ENCODE measurements at regions not wholly inside any gene's neighbourhood (a gene's known extent, or its start where the extent isn't known, plus 50 kb on each side); places are given as distances from the start of the nearest gene placed in this dataset.
"Not testable (repeated sequence)": the region's sequence is repeated elsewhere in the genome, so short reads cannot be mapped to it uniquely, and the experiment has no call there.

GRCh38 chr7:79774150-79774549, 320.7 kb upstream of the MAGI2 start:
- DNase-seq, result no peak

DNA sequence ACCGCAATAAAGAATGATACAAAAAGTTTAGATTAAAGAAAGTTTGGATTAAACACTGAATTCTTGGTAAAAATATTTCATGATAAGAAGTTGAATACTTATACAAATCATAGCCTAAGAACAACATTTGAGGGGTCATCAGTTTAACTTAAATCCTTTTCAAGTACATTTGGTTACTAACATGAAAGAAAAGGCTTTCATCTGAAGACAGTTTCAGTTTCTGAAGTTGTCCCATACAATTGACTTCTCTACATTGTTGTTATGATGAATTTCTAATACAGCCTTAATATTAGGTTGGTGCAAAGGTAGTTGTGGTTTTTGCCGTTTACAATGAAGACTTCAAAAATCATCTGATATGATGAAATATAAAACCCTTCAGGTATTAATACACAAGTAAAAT, 317.5 kb upstream of the MAGI2 start:
- DNase-seq, result no peak

DNA sequence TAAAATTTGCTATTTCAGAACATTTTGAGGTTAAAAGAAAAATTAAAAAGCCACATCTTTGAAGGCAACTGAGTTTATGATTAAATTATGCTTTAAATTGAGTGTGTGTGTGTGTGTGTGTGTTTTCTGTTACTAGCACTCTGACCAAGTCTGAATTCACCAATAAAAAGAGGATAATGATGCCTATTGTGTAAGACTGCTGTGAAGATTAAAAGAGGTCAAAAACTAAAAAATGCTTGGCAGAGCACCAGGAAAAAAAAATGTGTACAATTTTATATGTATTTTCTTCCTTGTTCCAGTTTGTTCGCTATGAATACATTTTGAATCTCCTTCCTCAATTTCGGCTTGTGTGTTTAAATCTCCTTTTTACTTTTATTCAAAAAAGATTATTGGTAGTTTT, 316.6 kb upstream of the MAGI2 start:
- DNase-seq, result no peak

DNA sequence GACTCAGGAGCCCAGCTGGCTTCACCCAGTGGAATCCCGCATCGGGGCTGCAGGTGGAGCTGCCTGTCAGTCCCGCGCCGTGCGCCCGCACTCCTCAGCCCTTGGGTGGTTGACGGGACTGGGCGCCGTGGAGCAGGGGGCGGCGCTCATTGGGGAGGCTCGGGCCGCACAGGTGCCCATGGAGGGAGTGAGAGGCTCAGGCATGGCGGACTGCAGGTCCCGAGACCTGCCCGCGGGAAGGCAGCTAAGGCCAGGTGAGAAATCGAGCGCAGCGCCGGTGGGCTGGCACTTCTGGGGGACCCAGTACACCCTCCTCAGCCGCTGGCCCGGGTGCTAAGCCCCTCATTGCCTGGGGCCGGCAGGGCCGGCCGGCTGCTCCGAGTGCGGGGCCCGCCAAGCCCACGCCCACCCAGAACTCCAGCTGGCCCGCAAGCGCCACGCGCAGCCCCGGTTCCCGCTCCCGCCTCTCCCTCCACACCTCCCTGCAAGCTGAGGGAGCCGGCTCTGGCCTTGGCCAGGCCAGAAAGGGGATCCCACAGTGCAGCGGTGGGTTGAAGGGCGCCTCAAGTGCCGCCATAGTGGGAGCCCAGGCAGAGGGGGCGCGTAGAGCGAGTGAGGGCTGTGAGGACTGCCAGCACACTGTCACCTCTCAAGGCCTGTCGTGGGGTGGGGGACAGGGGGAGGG, 314.6 kb upstream of the MAGI2 start:
- DNase-seq, result not testable (repeated sequence)

GRCh38 chr7:79767192-79767591, 313.7 kb upstream of the MAGI2 start:
- DNase-seq, result not testable (repeated sequence)

DNA sequence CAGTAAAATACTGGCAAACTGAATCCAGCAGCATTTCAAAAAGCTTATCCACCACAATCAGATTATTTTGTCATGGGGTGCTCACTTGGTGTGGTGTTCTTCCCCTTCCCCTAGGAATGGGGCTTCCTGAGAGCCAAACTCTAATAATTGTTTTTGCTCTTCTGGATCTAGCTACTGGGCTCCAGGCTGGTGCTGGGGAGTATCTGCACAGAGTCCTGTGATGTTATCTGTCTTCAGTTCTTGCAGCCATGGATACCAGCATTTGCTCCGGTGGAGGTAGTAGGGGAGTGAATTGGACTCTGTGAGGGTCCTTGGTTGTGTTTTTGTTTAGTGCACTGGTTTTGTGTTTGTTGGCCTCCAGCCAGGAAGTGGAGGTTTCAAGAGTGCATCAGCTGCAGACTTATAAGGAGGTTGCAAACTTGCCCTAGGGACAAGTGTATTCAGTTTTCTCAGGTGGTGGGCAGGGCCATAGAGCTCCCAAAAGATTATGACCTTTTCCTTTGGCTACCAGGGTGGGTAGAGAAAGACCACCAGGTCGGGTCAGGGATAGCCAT, 308.5 kb upstream of the MAGI2 start:
- no peak for DNase-seq

GRCh38 chr7:79750941-79751340, 297.5 kb upstream of the MAGI2 start:
- DNase-seq, result not testable (repeated sequence)

DNA sequence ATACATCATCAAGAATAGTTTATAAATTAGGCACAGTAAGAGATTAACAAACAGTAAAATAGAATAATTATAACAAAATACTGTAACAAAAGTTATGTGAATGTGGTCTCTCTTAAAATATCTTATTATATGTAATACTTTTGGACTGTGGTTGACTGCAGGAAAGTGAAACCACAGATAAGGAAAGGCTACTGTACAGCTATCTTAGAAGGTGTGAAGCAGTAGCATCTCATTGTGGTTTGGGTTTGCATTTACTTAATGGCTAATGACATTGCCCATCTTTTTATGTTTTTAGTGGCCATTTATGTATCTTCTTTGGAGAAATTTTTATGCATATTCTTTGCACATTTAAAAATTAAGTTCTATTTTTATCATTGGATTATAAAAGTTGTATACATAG, 296.4 kb upstream of the MAGI2 start:
- no peak for DNase-seq

GRCh38 chr7:79741684-79742083, 288.2 kb upstream of the MAGI2 start:
- DNase-seq, result no peak

DNA sequence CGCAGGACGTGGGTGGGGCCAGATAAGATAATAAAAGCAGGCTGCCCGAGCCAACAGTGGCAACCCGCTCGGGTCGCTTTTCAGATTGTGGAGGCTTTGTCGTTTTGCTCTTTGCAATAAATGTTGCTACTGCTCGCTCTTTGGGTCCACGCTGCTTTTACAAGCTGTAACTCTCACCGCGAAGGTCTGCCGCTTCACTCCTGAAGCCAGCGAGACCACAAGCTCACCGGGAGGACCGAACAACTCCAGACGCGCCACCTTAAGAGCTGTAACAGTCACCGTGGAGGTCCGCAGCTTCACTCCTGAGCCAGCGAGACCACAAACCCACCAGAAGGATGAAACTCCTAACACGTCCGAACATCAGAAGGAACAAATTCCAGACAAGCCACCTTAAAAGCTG, 286.6 kb upstream of the MAGI2 start:
- no peak for DNase-seq

- not testable (repeated sequence) for DNase-seq
These were observed 285.7 kb upstream of the MAGI2 start for GRCh38 chr7:79739036-79739709.

DNA sequence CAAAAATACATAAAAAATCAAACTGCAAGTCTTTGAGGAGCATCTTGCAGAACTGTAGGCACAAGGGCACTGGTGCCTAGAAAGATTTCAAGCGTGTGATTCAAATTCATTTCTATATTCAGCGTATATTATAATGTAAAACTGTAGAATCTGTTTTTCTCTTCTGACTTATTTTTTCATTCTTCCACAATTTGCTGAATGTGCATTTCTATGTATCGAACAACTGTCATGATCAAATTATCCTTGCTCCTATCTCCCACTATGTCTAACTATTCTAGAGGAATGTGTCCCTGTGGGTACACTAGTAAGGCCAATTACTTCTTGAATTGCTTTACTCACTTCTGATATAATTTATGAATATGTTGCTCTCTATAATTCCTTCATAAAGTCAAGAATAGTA, 283.0 kb upstream of the MAGI2 start:
- DNase-seq, result no peak

DNA sequence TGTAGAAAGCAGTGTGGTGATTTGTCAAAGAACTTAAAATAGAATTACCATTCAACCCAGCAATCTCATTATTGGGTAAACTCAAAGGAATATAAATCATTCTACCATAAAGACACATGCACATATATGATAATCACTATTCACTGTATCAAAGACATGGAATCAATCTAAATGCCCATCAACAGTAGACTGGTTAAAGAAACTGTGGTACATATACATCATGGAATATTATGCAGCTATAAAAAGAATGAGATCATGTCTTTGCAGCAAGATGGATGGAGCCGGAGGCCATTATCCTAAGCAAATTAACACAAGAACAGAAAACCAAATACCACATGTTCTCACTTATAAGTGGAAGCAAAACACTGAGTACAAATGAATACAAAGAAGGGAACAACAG, 281.5 kb upstream of the MAGI2 start:
- DNase-seq, result no peak

- no peak for DNase-seq
These were observed 280.7 kb upstream of the MAGI2 start for GRCh38 chr7:79734181-79734580.

DNA sequence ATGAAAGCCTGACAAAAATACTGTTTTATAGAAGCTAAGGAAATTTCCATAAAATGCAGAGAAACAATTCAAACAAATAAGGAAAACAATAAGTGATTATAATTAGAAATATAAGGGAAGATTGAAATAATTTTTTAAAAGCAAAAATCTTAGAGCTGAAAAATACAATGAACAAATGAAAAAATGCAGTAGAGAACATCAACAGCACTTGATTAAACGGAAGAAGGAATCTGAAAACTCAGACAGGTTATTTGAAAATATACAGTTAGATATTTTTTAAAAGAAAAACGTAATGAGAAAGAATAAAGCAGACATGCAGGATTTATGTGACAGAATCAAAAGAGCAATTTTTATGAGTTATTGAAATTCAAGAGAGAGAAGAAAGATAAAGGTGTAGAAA, 279.1 kb upstream of the MAGI2 start:
- DNase-seq, result no peak

GRCh38 chr7:79730971-79731370, 277.5 kb upstream of the MAGI2 start:
- no peak for DNase-seq

DNA sequence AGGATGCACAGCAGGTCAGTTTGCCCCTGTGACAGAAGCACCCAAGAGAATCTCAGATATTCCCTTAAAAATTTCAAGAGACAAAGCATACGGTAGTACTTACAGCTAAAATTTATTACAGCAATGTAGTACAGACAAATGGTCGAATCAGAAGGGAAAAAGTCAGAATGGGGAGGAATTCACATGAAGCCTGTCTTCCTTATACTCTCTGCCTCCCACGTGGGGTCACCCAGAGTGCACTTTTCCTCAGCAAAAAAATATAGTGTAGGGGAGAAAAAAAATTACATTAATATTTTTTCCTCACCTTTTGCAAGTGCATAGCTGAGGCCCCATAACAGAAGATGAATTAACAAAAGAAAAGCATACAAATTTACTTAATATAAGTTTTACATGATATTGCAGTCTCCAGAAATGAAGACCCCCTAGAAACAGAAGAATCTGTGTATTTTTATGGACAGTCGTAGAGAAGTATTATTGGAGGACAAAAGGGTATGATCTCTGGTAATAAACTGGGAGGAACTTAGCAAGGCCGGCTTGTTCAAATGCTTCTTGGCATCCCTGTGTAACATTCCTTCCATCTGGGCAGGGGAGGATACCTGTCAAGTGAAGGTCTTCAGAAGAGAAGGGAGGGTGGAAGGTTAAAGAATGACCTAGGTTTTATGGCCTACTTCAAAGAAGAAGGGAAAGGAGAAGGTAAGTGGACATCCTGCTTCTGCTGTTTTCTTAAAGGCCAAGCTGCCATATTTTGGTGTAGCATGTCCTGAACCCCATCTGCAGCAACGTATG, 270.6 kb upstream of the MAGI2 start:
- DNase-seq, result no peak

- no peak for DNase-seq
These were observed 268.8 kb upstream of the MAGI2 start for GRCh38 chr7:79722217-79722616.

- no peak for DNase-seq
These were observed 265.7 kb upstream of the MAGI2 start for GRCh38 chr7:79719216-79719615.

- DNase-seq, result no peak
These were observed 262.9 kb upstream of the MAGI2 start for GRCh38 chr7:79716329-79716728.

DNA sequence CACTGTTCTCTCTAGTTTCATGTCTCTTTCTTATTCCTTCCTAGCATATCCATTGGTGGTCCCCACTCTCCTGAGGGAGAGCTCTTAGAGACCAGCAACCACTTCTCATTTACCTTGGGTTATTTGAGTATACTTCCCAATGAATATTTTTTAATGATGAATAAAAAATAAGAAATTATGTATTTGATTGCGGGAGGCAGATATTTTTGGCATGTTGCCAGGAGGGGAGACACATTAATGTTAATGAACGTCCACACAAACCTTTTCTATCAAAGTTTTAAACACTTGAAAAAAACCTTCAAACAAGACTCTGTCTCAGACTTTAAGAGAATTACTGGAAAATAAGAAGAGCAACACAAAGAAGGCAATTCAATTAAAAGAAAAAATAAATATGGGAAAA, 260.6 kb upstream of the MAGI2 start:
- no peak for DNase-seq

DNA sequence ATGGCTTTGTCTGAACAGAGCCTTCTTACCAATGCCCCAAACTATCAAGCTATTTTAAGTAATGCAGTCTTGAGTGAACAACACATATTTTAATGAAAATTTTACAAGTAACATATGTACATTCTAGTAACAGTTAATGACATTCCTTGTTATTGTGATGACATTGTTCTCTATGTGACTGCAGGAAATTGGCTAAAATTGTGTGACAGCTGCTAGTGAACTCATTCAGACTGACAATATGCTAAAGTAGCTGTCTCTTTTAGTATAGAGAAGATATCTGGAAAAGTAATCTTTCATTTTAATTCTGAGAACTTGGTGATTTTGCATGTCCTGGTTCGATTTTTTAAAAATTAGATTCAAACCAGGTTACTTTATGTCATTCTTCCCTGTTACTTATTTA, 259.8 kb upstream of the MAGI2 start:
- no peak for DNase-seq

DNA sequence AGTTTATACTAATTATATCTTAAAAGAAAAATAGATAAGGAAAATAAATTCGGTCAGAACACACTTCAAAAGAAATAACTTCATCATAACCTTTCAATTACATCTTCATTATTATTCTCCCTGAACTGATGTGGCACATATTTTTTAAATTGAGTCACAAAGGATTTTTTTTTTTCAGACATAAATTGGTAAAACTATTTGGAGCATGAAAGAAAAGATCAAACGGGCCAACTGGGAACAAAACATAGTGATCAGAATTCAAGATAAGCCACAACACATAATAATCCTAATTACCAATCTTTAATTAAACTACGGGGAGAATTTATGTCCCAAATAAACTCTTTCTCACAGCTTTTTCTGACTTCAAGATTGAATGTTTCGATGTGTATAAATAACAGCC, 258.2 kb upstream of the MAGI2 start:
- DNase-seq, result no peak

All from CD4-positive, alpha-beta T cell treated with Interleukin-4 for 4 hours (primary cell).